ENCODE measurements at regions not wholly inside any gene's neighbourhood (a gene's known extent, or its start where the extent isn't known, plus 50 kb on each side); places are given as distances from the start of the nearest gene placed in this dataset.

DNA sequence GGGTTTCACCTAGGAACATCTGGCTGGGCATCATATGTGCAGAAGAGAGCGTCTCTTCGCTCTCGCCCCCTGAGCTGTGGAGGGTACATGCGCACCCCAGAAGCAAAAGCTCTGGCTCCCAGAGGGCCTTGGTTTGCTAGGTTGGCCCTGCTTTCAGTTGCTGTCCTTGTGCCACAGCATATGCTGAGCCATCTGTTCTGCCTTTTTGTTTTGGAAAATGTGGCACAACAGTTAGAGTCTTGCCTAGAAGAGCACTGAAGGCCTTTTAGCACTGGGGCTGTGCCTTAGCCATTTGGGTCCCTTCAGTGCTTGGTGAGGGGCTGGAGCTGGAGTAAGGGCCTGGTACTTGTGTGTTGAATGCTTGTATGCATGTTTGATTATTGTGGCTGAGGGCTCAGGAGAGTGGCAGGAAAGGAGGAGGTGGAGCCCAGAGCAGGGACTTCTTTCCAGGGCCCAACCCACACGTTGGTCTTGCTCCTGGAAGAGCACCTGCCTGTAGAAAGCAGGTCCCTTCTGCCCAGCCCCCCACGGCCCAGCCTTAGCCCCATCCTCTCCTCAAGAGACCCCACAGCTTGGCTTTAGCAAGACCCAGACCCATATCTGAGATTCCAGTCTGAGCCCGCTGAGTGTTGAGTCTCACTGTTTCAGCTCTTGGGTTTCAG is 113.7 kb downstream of the SLC25A47 start:
- no peak for DNase-seq (ENCODE audit: low spot score)
- Histone ChIP-seq H3K27ac (no peak overlapping the region), H3K4me3 (no peak overlapping the region)
- TF ChIP-seq CTCF (IDR thresholded peaks at IDR 0.05): no peak

- H3K27ac ChIP-seq: no peak overlapping the region
- TF ChIP-seq CTCF (IDR thresholded peaks at IDR 0.05): no peak
Observed at GRCh38 chr14:100438271-100438670, 115.1 kb downstream of the SLC25A47 start.

GRCh38 chr14:100438678-100439592 is 115.8 kb downstream of the SLC25A47 start:
- Histone ChIP-seq H3K27ac (no peak overlapping the region), H3K4me3 (no peak overlapping the region)
- DNase-seq (ENCODE audit: low spot score): no peak
- no peak for TF ChIP-seq CTCF (IDR thresholded peaks at IDR 0.05)

More at GRCh38 chr14:100438271-100438670, 115.1 kb downstream of the SLC25A47 start:
- H3K4me3 ChIP-seq: no peak overlapping the region
- DNase-seq (ENCODE audit: low spot score): no peak

DNA sequence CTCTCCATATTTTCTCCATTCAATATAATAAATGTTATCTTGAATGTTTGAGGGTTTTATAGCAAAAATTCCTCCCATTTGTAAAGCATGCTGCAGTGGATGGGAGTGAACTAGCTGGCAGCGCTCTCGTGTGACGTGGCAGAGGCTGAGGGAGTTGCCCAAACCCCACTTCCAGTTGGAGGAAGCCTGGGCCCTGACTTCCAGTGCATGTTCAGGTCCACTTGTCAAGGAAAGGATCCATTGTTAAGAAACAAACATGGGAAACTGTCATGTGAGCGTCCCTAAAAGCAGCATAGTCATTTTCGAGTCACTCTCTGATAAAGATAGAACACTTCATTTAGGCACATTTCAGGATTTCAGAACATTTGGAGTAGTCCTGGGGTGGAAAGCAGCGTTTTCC is 116.6 kb downstream of the SLC25A47 start:
- Histone ChIP-seq H3K4me3 (no peak overlapping the region), H3K27ac (peak overlapping the region in 1 of 2 donors; percentile 17)
- TF ChIP-seq CTCF (IDR thresholded peaks at IDR 0.05): no peak
- DNase-seq (ENCODE audit: low spot score): no peak

- no peak for DNase-seq (ENCODE audit: low spot score)
- Histone ChIP-seq H3K27ac (peak overlapping the region in 1 of 2 donors; percentile 17), H3K4me3 (no peak overlapping the region)
- TF ChIP-seq CTCF (IDR thresholded peaks at IDR 0.05): no peak
Observed at GRCh38 chr14:100440207-100440631, 117.1 kb downstream of the SLC25A47 start.

DNA sequence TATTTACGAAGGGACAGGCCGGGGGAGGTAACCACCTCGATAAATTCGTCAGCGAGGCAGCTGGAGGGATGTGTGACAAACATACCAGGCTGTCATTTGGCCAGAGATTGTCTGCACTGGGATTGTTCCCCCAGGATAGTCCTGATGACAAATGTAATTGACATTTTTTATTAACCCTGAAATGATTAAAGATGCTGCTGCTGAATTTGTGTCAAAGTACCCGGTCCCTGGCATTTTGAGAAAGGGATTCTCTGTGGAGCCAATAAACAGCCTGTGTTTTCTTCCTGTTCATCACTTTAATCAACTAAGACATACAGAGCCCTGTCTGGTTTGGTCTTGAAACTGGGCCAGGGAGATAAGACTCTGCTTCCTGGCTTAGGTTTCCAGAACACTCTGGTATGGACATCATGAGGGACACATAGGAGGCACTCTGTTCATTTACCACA is 117.6 kb downstream of the SLC25A47 start:
- H3K4me3 ChIP-seq: no peak overlapping the region
- DNase-seq (ENCODE audit: low spot score): no peak
- no peak overlapping the region for H3K27ac ChIP-seq
- no peak for TF ChIP-seq CTCF (IDR thresholded peaks at IDR 0.05)
